ENCODE measurements at regions not wholly inside any gene's neighbourhood (a gene's known extent, or its start where the extent isn't known, plus 50 kb on each side); places are given as distances from the start of the nearest gene placed in this dataset.

GRCh38 chr2:150609831-150610582, 122.5 kb upstream of the RND3 start:
- Histone ChIP-seq H3K36me3 (ENCODE audit: control insufficient read depth, insufficient read depth, low read length) (no peaks in the 10 kb centered on the region), H3K4me1 (peaks cover 16% of the 10 kb centered on the region), H3K9me3 (no peaks in the 10 kb centered on the region), H3K27me3 (replicated peaks; ENCODE audit: control insufficient read depth, insufficient read depth, low read length) (no peaks in the 10 kb centered on the region), H3K4me3 (ENCODE audit: low read depth, low read length) (no peak overlapping the region)
- no peaks in the 10 kb centered on the region for H3K27me3 Mint-ChIP-seq (ENCODE audit: insufficient read depth, unreplicated experiment)
- H3K4me1 Mint-ChIP-seq (ENCODE audit: low read depth, unreplicated experiment), result peaks cover 13% of the 10 kb centered on the region
- CTCF ChIA-PET, result interaction anchor here (0.6 to 1.4 kb wide), 3 partner anchors 9 to 62 kb away, joined by 3 to 5 read pairs (median 4); no protein-coding TSS in a partner anchor
- DNase-seq, result no peak
- no peaks in the 10 kb centered on the region for H3K9me3 Mint-ChIP-seq (ENCODE audit: unreplicated experiment)
- BruUV-seq (replicated peaks), result no TSS peak
- no peak for TF ChIP-seq CTCF (IDR thresholded peaks at IDR 0.05; ENCODE audit: insufficient read depth in 1 of 2, low read depth in 1 of 2, low read length in 1 of 2, severe bottlenecking in 1 of 2, unreplicated experiment in 1 of 2)
- intact Hi-C loops (cut with micrococcal nuclease; ENCODE audit: unreplicated experiment), result loop anchor here (1.0 to 10.0 kb wide), 6 partner anchors 84 to 1013 kb away; partner anchors contain the start of gene RND3
- no peak overlapping the region for H3K4me3 Mint-ChIP-seq (ENCODE audit: unreplicated experiment)
- POLR2A ChIA-PET, result no interaction called here
- no peaks in the 10 kb centered on the region for H3K36me3 Mint-ChIP-seq (ENCODE audit: insufficient read depth, unreplicated experiment)
- H3K27ac Mint-ChIP-seq (ENCODE audit: unreplicated experiment), result no peak overlapping the region

GRCh38 chr2:150608341-150608740, 120.9 kb upstream of the RND3 start:
- H3K9me3 Mint-ChIP-seq (ENCODE audit: unreplicated experiment), result no peaks in the 10 kb centered on the region
- Histone ChIP-seq H3K27me3 (replicated peaks; ENCODE audit: control insufficient read depth, insufficient read depth, low read length) (no peaks in the 10 kb centered on the region), H3K9me3 (0 out of 2 replicates have a peak, but pooled peaks cover under 1% of the 10 kb centered on the region), H3K4me1 (peaks cover 4% of the 10 kb centered on the region; the same call in 1 of the 2 replicates), H3K36me3 (ENCODE audit: control insufficient read depth, insufficient read depth, low read length) (no peaks in the 10 kb centered on the region), H3K4me3 (ENCODE audit: low read depth, low read length) (no peak overlapping the region)
- no TSS peak for BruUV-seq (replicated peaks)
- H3K36me3 Mint-ChIP-seq (ENCODE audit: insufficient read depth, unreplicated experiment), result no peaks in the 10 kb centered on the region
- DNase-seq, result no peak
- POLR2A ChIA-PET, result no interaction called here
- H3K4me3 Mint-ChIP-seq (ENCODE audit: unreplicated experiment), result no peak overlapping the region
- H3K4me1 Mint-ChIP-seq (ENCODE audit: low read depth, unreplicated experiment), result peaks cover 6% of the 10 kb centered on the region
- intact Hi-C loops (cut with micrococcal nuclease; ENCODE audit: unreplicated experiment), result no loop called here
- CTCF ChIA-PET, result interaction anchor here (0.7 kb wide), 1 partner anchor 741 kb away, joined by 4 read pairs; no protein-coding TSS in a partner anchor
- H3K27me3 Mint-ChIP-seq (ENCODE audit: insufficient read depth, unreplicated experiment), result no peaks in the 10 kb centered on the region
- TF ChIP-seq CTCF (IDR thresholded peaks at IDR 0.05; ENCODE audit: insufficient read depth in 1 of 2, low read depth in 1 of 2, low read length in 1 of 2, severe bottlenecking in 1 of 2, unreplicated experiment in 1 of 2), result no peak
- no peak overlapping the region for H3K27ac Mint-ChIP-seq (ENCODE audit: unreplicated experiment)

- H3K27me3 ChIP-seq (replicated peaks; ENCODE audit: control insufficient read depth, insufficient read depth, low read length), result no peaks in the 10 kb centered on the region
- Mint-ChIP-seq H3K4me1 (ENCODE audit: low read depth, unreplicated experiment) (peaks cover 6% of the 10 kb centered on the region), H3K27me3 (ENCODE audit: insufficient read depth, unreplicated experiment) (no peaks in the 10 kb centered on the region), H3K36me3 (ENCODE audit: insufficient read depth, unreplicated experiment) (no peaks in the 10 kb centered on the region), H3K4me3 (ENCODE audit: unreplicated experiment) (no peak overlapping the region), H3K9me3 (ENCODE audit: unreplicated experiment) (no peaks in the 10 kb centered on the region), H3K27ac (ENCODE audit: unreplicated experiment) (no peak overlapping the region)
- no peak overlapping the region for H3K4me3 ChIP-seq (ENCODE audit: low read depth, low read length)
- POLR2A ChIA-PET, result no interaction called here
- DNase-seq, result no peak
- TF ChIP-seq CTCF (IDR thresholded peaks at IDR 0.05; ENCODE audit: insufficient read depth in 1 of 2, low read depth in 1 of 2, low read length in 1 of 2, severe bottlenecking in 1 of 2, unreplicated experiment in 1 of 2), result no peak
- no peaks in the 10 kb centered on the region for H3K36me3 ChIP-seq (ENCODE audit: control insufficient read depth, insufficient read depth, low read length)
- peaks cover 4% of the 10 kb centered on the region; the same call in 1 of the 2 replicates for H3K4me1 ChIP-seq
- CTCF ChIA-PET, result no interaction called here
- BruUV-seq (replicated peaks), result no TSS peak
- intact Hi-C loops (cut with micrococcal nuclease; ENCODE audit: unreplicated experiment), result no loop called here
- H3K9me3 ChIP-seq, result peaks cover 10% of the 10 kb centered on the region
These were observed 119.9 kb upstream of the RND3 start for GRCh38 chr2:150607390-150607811.
